ENCODE measurements at regions not wholly inside any gene's neighbourhood (a gene's known extent, or its start where the extent isn't known, plus 50 kb on each side); places are given as distances from the start of the nearest gene placed in this dataset.

DNA sequence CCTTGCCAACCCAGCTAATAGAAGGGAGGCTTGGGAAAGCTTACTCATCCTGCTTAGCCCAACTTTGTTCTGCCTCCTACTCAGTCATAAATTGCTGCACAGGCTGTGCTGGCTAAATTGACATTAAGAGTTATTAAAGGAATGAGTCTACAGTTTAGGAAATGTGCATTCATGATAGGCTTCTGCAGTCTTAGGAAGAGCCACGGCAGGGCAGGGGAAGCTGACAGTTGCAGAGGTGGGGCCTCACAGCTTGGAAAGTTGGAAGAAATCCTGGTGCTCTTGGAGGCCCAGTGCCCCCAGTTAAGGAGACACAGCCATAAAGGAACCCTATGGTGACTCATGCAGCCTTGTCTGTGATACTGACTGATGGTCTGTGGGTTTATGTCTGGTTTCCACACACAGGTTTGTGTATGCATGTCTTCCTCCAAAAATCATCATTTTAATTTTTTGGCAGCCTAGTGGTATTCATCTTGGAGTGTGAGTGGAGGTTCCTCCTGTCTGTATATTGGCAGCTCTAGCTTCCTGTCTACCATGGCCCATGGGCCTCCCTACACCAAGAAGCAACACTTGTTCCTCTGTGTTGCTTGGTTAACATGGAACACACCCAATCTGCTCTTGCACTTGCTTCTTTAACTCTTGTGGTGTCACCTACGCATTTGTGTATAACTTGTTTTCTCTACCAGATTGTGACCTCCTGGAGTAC is 135.0 kb upstream of the KL start (continued):
- TF ChIP-seq, protein P1, sequence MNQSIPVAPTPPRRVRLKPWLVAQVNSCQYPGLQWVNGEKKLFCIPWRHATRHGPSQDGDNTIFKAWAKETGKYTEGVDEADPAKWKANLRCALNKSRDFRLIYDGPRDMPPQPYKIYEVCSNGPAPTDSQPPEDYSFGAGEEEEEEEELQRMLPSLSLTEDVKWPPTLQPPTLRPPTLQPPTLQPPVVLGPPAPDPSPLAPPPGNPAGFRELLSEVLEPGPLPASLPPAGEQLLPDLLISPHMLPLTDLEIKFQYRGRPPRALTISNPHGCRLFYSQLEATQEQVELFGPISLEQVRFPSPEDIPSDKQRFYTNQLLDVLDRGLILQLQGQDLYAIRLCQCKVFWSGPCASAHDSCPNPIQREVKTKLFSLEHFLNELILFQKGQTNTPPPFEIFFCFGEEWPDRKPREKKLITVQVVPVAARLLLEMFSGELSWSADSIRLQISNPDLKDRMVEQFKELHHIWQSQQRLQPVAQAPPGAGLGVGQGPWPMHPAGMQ (IDR thresholded peaks at IDR 0.05; ENCODE audit: borderline replicate concordance), result no peak
- TF ChIP-seq SREBF1 (IDR thresholded peaks at IDR 0.05; ENCODE audit: low read length) (no peak), RB1 (IDR thresholded peaks at IDR 0.05; ENCODE audit: borderline replicate concordance) (no peak), ATF7 (IDR thresholded peaks at IDR 0.05; ENCODE audit: low read depth) (no peak), RAD21 (IDR thresholded peaks at IDR 0.05; ENCODE audit: insufficient read depth, low read depth, low read length) (no peak), ELK1 (IDR thresholded peaks at IDR 0.05; ENCODE audit: low read depth, low read length) (no peak), E2F8 (IDR thresholded peaks at IDR 0.05; ENCODE audit: low read depth, partially characterized antibody) (no peak), CBFB (IDR thresholded peaks at IDR 0.05; ENCODE audit: low read depth) (no peak), SUPT20H (IDR thresholded peaks at IDR 0.05; ENCODE audit: borderline replicate concordance, control insufficient read depth, low read depth, low read length) (no peak)
- TF ChIP-seq, protein P2, sequence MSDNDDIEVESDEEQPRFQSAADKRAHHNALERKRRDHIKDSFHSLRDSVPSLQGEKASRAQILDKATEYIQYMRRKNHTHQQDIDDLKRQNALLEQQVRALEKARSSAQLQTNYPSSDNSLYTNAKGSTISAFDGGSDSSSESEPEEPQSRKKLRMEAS (IDR thresholded peaks at IDR 0.05; ENCODE audit: low read depth, low read length), result no peak
